ENCODE measurements at regions not wholly inside any gene's neighbourhood (a gene's known extent, or its start where the extent isn't known, plus 50 kb on each side); places are given as distances from the start of the nearest gene placed in this dataset.

DNA sequence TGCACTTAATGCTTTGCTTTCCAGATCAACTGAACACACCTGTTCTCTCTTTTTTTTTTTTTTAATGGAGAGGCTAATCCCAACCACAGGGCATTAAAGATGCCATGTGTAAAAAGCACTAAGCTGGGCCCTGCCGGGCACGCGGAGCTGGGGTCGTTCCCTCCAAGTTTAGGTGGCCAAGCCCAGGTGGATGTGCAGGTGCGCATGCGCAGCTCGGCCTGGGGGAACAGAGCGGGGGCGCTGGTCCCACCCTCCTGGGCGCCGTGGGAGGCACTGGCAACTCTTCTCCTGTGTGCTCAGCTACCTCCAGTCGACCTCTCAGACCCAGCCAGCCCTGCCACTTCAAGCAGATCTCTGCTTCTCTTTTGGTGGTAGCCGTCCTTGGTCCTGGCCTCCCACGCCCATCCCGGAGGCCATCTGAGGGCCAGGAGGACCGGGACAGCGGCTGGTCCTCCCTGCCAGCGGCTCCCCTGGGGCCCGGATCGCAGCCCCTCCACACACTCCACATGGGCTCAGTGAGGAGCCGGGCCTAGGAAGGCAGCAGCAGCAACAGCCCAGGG is 679.3 kb downstream of the BCL11B start:
- ChIA-PET CTCF (no interaction called here), POLR2A (no interaction called here)
- H3K27ac Mint-ChIP-seq (ENCODE audit: unreplicated experiment), result no peak overlapping the region
- no peaks in the 10 kb centered on the region for H3K4me1 ChIP-seq
- peaks cover 4% of the 10 kb centered on the region for H3K27me3 Mint-ChIP-seq (ENCODE audit: insufficient read depth, unreplicated experiment)
- no peak for DNase-seq
- H3K36me3 ChIP-seq (ENCODE audit: control insufficient read depth, insufficient read depth, low read length), result no peaks in the 10 kb centered on the region
- H3K9me3 ChIP-seq, result no peaks in the 10 kb centered on the region
- no peaks in the 10 kb centered on the region for H3K4me1 Mint-ChIP-seq (ENCODE audit: low read depth, unreplicated experiment)
- no TSS peak for BruUV-seq (replicated peaks)
- peaks cover 16% of the 10 kb centered on the region for H3K9me3 Mint-ChIP-seq (ENCODE audit: unreplicated experiment)
- intact Hi-C loops (cut with micrococcal nuclease; ENCODE audit: unreplicated experiment), result no loop called here
- no peak overlapping the region for H3K4me3 Mint-ChIP-seq (ENCODE audit: unreplicated experiment)
- TF ChIP-seq, protein P1, sequence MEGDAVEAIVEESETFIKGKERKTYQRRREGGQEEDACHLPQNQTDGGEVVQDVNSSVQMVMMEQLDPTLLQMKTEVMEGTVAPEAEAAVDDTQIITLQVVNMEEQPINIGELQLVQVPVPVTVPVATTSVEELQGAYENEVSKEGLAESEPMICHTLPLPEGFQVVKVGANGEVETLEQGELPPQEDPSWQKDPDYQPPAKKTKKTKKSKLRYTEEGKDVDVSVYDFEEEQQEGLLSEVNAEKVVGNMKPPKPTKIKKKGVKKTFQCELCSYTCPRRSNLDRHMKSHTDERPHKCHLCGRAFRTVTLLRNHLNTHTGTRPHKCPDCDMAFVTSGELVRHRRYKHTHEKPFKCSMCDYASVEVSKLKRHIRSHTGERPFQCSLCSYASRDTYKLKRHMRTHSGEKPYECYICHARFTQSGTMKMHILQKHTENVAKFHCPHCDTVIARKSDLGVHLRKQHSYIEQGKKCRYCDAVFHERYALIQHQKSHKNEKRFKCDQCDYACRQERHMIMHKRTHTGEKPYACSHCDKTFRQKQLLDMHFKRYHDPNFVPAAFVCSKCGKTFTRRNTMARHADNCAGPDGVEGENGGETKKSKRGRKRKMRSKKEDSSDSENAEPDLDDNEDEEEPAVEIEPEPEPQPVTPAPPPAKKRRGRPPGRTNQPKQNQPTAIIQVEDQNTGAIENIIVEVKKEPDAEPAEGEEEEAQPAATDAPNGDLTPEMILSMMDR (IDR thresholded peaks at IDR 0.05; ENCODE audit: insufficient read depth in 1 of 2, low read depth in 1 of 2, low read length in 1 of 2, severe bottlenecking in 1 of 2, unreplicated experiment in 1 of 2), result no peak
- no peaks in the 10 kb centered on the region for H3K27me3 ChIP-seq (replicated peaks; ENCODE audit: control insufficient read depth, insufficient read depth, low read length)
- H3K36me3 Mint-ChIP-seq (ENCODE audit: insufficient read depth, unreplicated experiment), result no peaks in the 10 kb centered on the region
- H3K4me3 ChIP-seq (ENCODE audit: low read depth, low read length), result no peak overlapping the region

DNA sequence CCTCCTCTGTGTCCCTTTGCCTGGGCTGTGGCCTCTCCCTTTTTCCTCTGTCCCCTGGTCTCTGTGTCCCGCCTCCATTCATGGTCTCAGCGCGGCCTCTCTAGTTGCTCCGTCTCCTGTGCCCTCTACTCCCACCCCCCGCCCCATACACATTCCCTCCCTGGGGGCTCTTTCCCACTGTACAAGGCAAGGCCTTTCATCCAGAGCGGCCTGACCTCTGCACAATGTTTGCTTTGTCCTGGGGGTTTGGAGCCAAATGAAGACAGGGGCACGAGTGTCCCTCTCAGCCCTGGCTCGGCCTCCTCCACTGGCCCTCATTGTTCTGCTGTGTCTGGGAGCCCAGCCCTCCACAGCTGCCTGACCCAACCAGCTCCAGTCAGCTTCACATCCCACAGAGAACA is 678.6 kb downstream of the BCL11B start:
- H3K36me3 Mint-ChIP-seq (ENCODE audit: insufficient read depth, unreplicated experiment), result no peaks in the 10 kb centered on the region
- Histone ChIP-seq H3K4me1 (no peaks in the 10 kb centered on the region), H3K27me3 (replicated peaks; ENCODE audit: control insufficient read depth, insufficient read depth, low read length) (no peaks in the 10 kb centered on the region), H3K36me3 (ENCODE audit: control insufficient read depth, insufficient read depth, low read length) (no peaks in the 10 kb centered on the region), H3K4me3 (ENCODE audit: low read depth, low read length) (no peak overlapping the region), H3K9me3 (no peaks in the 10 kb centered on the region)
- peaks cover 16% of the 10 kb centered on the region for H3K9me3 Mint-ChIP-seq (ENCODE audit: unreplicated experiment)
- peaks cover 4% of the 10 kb centered on the region for H3K27me3 Mint-ChIP-seq (ENCODE audit: insufficient read depth, unreplicated experiment)
- no peak for DNase-seq
- ChIA-PET CTCF (no interaction called here), POLR2A (no interaction called here)
- BruUV-seq (replicated peaks), result no TSS peak
- TF ChIP-seq, protein P1 (IDR thresholded peaks at IDR 0.05; ENCODE audit: insufficient read depth in 1 of 2, low read depth in 1 of 2, low read length in 1 of 2, severe bottlenecking in 1 of 2, unreplicated experiment in 1 of 2), result no peak
- intact Hi-C loops (cut with micrococcal nuclease; ENCODE audit: unreplicated experiment), result no loop called here
- H3K4me1 Mint-ChIP-seq (ENCODE audit: low read depth, unreplicated experiment), result no peaks in the 10 kb centered on the region
- H3K4me3 Mint-ChIP-seq (ENCODE audit: unreplicated experiment), result no peak overlapping the region
- H3K27ac Mint-ChIP-seq (ENCODE audit: unreplicated experiment), result no peak overlapping the region

DNA sequence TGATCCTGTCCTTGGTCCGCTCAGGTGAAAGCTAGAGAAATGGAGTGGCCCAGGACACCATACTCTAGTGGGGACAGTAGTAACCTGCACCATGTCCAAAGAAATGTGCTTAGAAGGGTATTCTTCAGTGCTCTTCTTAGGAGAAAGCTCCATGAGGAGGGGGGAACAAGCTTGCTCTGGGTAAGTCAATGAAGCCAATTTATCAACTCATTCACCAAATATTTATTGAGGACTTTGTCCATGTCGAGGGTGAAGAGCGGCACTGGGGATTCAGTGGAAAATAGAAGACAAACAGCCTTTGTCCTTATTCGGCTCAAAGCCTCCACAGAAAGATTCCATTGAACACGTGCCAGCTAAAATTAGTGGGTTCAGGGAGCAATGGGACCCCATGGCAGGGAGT is 677.8 kb downstream of the BCL11B start:
- ChIA-PET POLR2A (no interaction called here), CTCF (no interaction called here)
- Mint-ChIP-seq H3K4me1 (ENCODE audit: low read depth, unreplicated experiment) (no peaks in the 10 kb centered on the region), H3K9me3 (ENCODE audit: unreplicated experiment) (peaks cover 16% of the 10 kb centered on the region), H3K4me3 (ENCODE audit: unreplicated experiment) (no peak overlapping the region), H3K27me3 (ENCODE audit: insufficient read depth, unreplicated experiment) (peaks cover 4% of the 10 kb centered on the region), H3K27ac (ENCODE audit: unreplicated experiment) (no peak overlapping the region), H3K36me3 (ENCODE audit: insufficient read depth, unreplicated experiment) (no peaks in the 10 kb centered on the region)
- Histone ChIP-seq H3K4me3 (ENCODE audit: low read depth, low read length) (no peak overlapping the region), H3K36me3 (ENCODE audit: control insufficient read depth, insufficient read depth, low read length) (no peaks in the 10 kb centered on the region), H3K9me3 (no peaks in the 10 kb centered on the region), H3K27me3 (replicated peaks; ENCODE audit: control insufficient read depth, insufficient read depth, low read length) (no peaks in the 10 kb centered on the region), H3K4me1 (no peaks in the 10 kb centered on the region)
- DNase-seq, result no peak
- intact Hi-C loops (cut with micrococcal nuclease; ENCODE audit: unreplicated experiment), result no loop called here
- TF ChIP-seq, protein P1 (IDR thresholded peaks at IDR 0.05; ENCODE audit: insufficient read depth in 1 of 2, low read depth in 1 of 2, low read length in 1 of 2, severe bottlenecking in 1 of 2, unreplicated experiment in 1 of 2), result no peak
- BruUV-seq (replicated peaks), result no TSS peak

Data from Caco-2 (cell line).